ENCODE measurements at regions not wholly inside any gene's neighbourhood (a gene's known extent, or its start where the extent isn't known, plus 50 kb on each side); places are given as distances from the start of the nearest gene placed in this dataset.

DNA sequence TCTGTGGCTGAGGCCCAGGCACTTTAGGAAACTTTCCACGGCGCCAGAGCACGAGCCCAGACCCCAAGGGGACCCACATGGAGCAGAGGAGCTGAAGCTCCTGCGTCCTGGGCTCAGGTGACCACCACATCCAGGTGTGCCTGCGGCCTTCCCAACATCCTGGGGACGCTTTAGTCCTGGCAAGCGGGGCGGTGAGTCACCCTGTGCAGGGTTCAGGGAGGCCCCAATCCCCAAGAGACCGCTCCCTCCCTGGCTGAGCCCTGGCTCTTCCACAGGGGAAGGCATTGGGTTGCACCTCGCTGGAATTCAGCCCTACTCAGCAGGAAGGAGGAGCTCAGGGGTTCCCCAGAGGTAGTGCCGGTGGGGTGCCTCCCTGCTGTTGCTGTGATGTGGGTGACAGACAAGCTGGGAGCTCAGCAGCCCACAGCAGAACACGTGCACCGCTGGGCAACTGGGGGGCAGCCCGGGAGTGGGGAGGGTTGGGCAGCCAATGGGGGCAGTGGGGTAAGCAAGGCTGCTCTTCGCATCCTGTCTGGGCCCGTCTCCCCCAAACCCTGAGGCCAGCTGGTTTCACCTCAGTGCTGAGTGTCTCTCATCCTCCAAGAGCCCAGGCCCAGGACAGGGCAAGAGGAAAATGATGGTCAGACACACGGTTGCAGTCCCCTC is 802.8 kb downstream of the BRD1 start:
- in situ Hi-C loops (cut with HindIII; ENCODE audit: low pct_unique_long_range_greater_than_20kb, low sequenced_read_pairs): no loop called here
- no peak for DNase-seq (ENCODE audit: low read depth in 1 of 2, low spot score in 1 of 2)
- TF ChIP-seq JUND (IDR thresholded peaks at IDR 0.05; ENCODE audit: low read depth): no peak

DNA sequence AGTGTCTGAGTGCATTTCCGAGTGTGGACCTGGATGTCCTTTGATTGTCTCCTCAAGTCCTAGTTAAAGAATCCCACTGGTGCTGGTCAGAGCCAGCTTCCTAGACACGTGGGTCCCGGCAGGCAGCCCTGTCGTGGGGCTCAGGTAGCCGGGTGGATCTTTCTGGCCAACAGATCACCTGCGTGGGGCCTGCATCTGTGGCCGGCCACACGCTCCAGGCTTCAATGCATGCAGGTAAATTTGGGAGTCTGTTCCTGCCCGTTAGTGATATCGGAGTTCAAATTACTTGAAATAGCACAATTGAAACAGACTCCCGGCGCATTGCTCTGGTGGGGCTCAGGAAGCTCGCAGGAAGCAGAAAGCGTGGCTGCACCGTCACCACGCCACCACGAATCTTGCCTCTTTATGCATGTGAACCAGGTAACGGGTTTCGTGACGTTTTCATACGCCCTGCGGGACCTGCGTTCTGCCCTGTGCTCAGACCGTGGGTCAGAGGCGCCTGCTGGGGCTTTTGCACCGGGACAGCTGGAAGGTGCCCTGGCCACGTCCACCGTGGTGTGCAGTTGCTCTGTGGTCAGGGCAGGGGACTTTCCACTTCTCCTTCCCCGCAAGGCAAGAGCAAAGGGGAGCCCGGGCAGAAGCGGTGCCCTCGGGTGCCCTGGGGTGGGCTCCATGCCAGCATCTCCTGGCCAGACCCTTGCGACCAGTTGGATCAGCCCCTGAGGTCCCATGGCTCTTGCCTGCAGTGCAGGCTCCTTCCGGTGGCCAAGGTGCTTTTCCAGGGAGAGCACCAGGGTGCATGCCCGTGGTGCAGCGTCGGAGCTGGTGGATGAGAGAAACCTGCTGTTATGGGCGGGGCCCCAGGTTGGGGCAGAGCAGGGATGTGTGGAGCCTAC is 803.5 kb downstream of the BRD1 start:
- TF ChIP-seq JUND (IDR thresholded peaks at IDR 0.05; ENCODE audit: low read depth): no peak
- no peak for DNase-seq (ENCODE audit: low read depth in 1 of 2, low spot score in 1 of 2)
- in situ Hi-C loops (cut with HindIII; ENCODE audit: low pct_unique_long_range_greater_than_20kb, low sequenced_read_pairs): no loop called here

DNA sequence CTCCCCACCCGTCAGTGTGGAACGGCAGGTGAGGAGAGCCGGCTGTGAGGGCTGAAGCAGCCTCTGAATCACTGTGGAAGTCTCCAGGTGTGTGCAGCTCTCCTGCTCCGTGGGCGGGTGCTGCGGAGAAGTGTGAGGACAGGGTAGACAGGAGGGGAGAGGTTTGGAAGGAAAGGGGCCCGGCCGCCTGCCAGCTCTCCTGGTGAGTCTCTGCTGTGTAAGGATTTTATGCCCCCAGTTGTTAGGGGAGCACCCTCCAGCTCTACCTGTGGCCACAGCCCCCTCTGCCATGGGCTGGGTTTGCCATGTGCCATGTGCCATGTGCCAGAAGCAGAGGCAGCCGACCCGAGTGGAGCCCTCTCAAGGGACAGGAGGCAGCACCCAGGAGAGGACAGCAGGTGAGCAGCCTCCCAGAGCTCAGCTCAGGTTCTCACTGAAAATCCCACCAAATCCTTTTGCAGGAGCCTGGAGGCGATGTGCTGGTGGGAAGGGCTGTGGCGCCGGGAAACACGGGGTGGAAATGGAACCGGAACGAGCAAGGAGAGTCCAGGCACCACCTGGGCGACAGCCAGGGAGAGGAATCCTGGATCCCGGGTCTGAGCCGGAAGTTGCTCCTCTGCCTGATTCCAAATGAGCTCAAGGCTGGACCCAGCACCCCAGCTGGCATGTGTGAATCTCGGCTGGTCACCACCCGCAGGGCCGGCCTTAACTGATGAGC is 804.4 kb downstream of the BRD1 start:
- no peak for DNase-seq (ENCODE audit: low read depth in 1 of 2, low spot score in 1 of 2)
- TF ChIP-seq JUND (IDR thresholded peaks at IDR 0.05; ENCODE audit: low read depth): no peak
- in situ Hi-C loops (cut with HindIII; ENCODE audit: low pct_unique_long_range_greater_than_20kb, low sequenced_read_pairs): no loop called here

DNA sequence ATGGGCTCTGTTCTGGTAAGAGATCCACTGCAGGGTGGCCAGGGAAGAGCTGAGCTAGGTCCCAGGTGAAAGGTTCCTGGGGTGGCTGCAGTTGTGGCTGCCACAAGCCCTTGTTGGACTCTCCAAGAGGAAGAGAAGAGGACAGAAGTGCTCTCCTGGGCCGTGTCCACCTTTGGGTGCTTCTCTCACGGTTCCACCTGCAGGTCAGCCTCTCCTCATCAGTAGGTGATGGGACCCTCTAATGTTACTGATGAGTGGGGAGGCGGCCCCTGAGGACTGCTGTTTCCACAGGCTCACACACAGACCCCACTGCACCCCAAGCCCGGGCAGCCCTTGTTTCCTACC is 804.9 kb downstream of the BRD1 start:
- in situ Hi-C loops (cut with HindIII; ENCODE audit: low pct_unique_long_range_greater_than_20kb, low sequenced_read_pairs): no loop called here
- no peak for TF ChIP-seq JUND (IDR thresholded peaks at IDR 0.05; ENCODE audit: low read depth)
- DNase-seq (ENCODE audit: low read depth in 1 of 2, low spot score in 1 of 2): no peak

DNA sequence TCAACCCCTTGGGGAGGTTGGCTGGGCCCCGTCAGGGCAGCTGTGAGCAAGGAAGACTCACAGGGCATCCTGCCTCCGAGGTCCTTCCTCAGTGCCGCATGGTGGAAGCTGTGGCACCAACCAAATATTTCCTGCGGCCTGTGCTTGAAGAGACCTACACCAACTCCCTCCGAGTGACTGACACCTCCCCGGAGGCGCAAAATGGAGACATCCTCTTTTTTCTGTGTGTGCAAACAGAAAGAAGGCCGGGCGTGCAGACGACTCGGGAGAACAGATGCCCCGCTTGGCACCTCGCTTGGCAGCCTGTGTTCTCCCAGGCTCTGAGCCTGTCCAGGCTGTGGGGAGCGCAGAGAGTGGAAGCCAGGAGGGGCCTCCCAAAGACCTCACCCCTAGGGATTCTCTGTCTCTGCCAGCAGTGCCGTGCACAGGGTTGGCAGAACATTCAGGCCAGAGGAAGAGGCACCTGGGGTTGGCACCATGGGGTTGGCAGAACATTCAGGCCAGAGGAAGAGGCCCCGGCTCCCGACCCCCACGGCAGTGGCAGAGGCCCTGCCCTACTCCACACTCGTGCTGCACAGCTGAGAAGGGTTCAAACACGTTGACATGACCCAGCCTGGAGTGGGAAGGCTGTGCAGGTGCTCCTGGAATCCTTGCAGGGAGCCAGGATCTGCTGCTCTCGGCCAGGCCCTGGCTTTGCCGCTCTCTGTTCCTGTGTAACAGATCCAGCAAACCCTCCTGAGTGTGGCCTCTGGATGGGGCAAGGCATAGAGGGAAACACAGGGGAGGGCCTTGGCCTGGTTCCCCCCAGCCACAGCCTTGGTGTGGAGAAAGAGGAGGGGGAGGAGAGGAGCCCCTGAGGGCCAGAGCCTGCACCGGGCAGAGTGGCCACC is 805.5 kb downstream of the BRD1 start:
- in situ Hi-C loops (cut with HindIII; ENCODE audit: low pct_unique_long_range_greater_than_20kb, low sequenced_read_pairs): no loop called here
- no peak for DNase-seq (ENCODE audit: low read depth in 1 of 2, low spot score in 1 of 2)
- no peak for TF ChIP-seq JUND (IDR thresholded peaks at IDR 0.05; ENCODE audit: low read depth)

DNA sequence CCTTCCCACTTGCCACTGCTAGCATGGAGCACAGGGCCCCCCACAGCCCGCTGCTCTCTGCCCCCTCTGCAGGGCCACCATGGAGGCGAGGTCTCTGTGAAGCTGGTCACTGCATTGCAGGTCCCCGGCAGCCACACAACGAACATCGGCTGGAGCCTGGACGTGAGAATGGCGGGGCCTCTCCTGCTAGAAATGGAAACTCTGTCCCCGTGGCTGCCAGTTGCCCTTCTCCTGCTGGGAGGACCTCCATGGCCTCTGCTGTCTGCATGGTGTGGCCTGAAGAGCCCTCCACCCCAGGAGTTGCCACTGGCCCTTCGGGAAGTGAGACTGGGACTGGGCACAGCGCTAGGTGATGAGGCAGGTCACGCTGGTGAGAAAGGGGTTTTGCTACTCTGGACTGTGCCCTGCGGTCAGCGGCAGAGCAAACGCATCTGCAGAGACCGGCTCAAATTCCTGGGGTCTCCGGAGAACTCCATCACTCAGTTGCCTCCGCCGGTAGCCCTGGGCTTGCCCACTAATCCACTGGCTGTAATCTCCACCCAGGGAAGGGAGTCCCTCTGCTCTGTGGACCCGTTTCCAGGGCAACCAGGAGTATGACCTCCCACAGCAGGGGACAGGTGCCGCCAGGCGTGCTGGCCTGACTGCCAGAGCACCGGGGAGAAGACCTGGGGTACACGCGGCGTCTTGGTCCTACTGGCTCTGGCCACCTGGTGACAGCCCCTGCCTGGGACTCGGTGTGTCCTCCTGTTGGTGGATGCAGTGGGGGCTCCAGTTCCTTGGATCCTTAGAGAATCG is 806.3 kb downstream of the BRD1 start:
- DNase-seq (ENCODE audit: low read depth in 1 of 2, low spot score in 1 of 2): no peak
- no peak for TF ChIP-seq JUND (IDR thresholded peaks at IDR 0.05; ENCODE audit: low read depth)
- in situ Hi-C loops (cut with HindIII; ENCODE audit: low pct_unique_long_range_greater_than_20kb, low sequenced_read_pairs): no loop called here

DNA sequence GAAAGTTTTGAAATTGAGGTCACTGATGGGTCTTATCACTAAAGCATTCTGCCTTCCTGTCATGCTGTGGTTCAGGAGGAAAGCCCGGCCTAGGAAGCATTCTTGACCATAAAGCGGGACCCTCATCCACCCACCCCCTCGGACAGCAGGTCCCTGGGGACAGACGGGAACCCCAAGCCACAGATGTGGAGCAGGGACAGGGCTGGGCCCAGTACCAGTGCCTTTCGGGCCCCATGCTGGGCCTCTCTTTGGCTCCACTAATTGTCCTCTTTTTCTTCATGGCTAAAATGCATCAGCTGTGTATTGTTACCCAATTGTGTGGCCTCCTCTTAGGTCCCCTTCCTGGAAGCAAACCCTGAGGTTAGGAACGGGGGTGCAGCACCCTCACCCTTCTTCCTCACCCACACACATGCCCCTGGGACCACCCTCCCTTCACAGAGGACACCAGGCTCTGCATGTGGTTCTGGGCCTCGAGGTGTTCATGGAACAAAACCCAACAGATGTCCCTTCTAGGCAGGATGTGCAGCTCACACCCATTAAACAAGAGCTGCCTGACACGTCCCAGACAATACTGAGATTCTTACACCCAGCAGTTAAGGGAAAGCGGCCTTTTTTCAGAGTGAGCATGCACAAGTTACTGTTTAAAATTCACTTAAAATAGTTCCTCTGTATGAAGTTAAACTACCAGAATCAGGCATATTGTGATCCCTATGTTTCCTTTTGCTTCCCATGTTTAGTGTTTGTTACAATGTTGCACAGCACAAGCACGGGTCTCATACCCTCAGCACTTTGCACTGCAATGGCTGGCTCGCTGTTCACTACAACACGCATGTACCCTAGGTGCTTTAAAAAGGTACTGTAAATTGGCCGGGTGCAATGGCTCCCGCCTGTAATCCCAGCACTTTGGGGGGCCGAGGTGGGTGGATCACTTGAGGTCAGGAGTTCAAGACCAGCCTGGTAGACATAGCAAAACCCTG is 807.6 kb downstream of the BRD1 start:
- no peak for TF ChIP-seq JUND (IDR thresholded peaks at IDR 0.05; ENCODE audit: low read depth)
- no peak for DNase-seq (ENCODE audit: low read depth in 1 of 2, low spot score in 1 of 2)
- in situ Hi-C loops (cut with HindIII; ENCODE audit: low pct_unique_long_range_greater_than_20kb, low sequenced_read_pairs): no loop called here

DNA sequence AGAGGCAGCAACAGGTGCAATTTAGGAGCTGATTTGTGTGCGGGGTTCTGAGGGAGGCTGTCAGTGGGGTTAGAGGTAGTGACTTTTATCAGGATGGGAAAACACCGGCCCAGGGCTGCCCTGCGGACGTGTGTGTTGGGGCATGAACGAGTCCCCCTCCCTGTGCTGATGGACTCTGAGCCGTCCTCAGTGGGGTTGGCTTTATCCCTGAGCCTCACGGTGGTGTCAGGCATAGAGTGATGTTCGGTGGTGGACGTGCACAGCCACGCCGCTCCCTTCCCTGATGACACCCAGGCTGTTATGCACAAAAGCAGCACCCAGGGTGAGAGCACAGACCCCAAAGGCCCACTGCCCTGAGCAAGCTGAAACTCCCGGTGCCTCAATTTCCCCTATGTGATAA is 809.1 kb downstream of the BRD1 start:
- in situ Hi-C loops (cut with HindIII; ENCODE audit: low pct_unique_long_range_greater_than_20kb, low sequenced_read_pairs): no loop called here
- TF ChIP-seq JUND (IDR thresholded peaks at IDR 0.05; ENCODE audit: low read depth): no peak

DNA sequence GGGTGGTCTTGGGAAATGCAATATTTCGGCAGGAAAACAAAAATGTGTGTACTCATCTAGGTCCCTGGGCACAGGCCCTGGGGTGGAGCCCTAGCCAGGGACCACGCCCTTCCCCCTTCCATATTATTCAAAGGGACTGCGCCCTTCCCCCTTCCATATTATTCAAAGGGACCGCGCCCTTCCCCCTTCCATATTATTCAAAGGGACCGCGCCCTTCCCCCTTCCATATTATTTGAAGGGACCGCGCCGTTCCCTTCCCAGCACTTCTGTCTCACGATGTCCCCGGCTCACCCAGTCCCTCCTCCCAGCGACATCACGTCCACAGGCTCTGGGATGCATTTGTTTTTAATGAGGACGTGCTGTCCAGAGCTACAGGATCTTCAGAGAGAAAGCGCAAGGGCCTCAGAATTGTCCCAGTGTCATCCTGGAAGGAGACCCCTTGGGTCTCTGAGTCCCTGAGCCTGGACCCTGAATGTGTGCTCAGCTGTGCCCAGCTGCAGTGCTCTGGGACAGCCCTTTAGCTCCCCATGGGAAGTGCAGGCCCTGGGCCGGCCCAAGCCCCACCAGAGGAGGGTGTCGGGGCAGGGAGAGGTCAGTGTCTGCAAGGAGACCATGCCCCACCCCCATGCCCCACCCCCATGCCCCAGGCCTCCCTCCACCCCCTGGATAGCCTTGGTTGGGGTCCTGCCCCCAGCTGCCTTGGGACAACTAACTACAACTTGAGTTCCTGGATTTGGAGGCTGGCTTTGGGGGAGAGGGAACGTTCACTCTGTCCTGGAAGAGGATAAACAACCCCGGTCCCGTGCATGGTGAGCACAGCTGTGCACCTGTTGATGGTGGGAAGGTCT is 810.0 kb downstream of the BRD1 start:
- no peak for TF ChIP-seq JUND (IDR thresholded peaks at IDR 0.05; ENCODE audit: low read depth)
- in situ Hi-C loops (cut with HindIII; ENCODE audit: low pct_unique_long_range_greater_than_20kb, low sequenced_read_pairs): no loop called here
- no peak for DNase-seq (ENCODE audit: low read depth in 1 of 2, low spot score in 1 of 2)

More for the DNA sequence above, 809.1 kb downstream of the BRD1 start:
- DNase-seq (ENCODE audit: low read depth in 1 of 2, low spot score in 1 of 2): no peak
